ENCODE measurements at regions not wholly inside any gene's neighbourhood (a gene's known extent, or its start where the extent isn't known, plus 50 kb on each side); places are given as distances from the start of the nearest gene placed in this dataset.
"Not testable (repeated sequence)": the region's sequence is repeated elsewhere in the genome, so short reads cannot be mapped to it uniquely, and the experiment has no call there.

DNA sequence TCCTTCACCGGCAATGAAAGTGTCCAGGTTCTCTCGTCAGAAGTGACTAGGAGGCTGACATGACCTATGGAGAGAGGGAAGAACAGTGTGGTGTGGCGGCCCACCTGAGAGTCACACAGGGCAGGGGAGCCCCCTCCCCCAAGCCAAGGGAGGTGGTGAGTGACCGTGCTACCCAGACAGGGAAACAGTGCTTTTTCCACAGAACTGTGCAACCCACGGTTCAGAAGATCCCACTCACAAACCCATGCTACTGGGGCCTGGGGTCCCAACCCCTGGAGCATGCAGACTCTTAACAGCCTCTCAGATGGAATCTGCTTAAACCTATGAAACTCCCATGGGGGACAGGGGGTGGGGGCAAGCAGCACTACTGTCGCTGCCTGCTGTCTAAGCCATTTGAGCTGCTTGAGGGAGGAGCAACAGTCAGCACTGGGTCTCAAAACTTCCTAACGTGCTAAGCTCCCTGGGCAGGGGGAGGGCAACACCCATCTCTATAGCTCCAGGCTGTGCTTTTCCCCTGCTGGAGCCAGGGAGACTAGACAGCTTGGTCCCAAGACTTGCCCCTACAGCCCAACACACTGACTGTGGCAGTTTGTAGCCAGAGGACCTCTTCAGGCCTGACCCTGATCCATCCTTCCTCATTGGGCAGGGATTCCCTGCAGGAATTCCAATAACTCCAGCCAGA is 850.4 kb upstream of the AADAT start:
- no peak for DNase-seq

DNA sequence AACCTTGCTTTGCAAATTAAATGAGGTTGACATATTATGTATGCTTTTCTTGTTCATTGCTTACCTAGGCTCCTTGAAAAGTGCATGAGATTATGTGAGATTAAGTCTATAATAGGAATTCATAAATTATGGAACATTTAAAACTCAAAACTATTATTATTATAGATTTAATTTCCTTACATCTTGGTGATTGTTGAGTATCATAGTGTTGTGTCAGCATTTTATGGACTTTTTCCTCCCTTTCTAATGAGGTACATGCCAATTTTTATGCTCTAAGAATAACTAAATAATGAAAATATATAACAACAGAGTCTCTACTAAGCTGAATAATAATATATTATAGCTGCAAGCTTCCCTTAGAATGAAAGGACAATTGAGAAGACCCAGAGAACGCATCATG is 848.8 kb upstream of the AADAT start:
- no peak for DNase-seq

GRCh38 chr4:170931321-170931720 is 841.6 kb upstream of the AADAT start:
- DNase-seq, result no peak

DNA sequence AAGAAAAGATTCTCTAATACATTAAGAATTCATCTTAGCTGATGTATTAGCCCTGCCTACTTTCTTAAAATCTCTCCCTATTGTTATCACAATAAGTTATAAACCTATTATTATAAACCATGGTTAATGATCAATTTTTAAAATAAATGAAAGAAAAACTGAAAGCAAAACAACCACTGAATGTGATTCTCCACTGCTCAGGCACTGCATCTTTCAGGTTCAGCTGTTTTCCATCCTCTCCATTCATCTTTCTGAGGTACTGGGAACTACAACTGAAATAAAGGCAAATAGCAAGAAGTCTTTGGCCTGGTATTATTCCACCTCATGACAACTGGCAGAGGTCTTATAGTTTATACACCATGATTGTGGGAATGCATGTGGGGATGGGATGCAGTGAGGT is 798.9 kb upstream of the AADAT start:
- DNase-seq, result no peak

- DNase-seq, result no peak
These were observed 797.6 kb upstream of the AADAT start for GRCh38 chr4:170887396-170887795.

GRCh38 chr4:170884969-170885570 is 795.3 kb upstream of the AADAT start:
- DNase-seq, result no peak

GRCh38 chr4:170881646-170882045 is 791.9 kb upstream of the AADAT start:
- not testable (repeated sequence) for DNase-seq

GRCh38 chr4:170875868-170876267 is 786.1 kb upstream of the AADAT start:
- no peak for DNase-seq

DNA sequence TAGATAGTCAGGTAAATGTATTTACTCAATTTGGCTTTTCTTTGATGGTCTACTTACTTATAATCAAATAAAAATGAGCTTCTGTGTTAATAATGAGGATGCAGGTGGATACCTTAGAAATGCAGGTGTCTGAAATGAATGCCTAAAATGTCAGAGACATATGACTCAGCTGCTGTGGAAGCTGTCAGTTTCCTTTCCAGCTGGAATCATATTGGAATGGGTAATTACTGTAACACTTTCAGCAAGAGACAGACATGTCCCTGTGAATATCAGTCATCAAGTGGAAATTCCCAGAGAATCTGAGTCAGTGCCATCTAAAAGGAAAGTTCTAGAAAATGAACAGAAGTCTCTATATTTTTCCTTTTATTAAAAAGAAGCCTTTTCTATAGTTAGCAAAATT is 783.0 kb upstream of the AADAT start:
- DNase-seq, result peak; percentile 30

GRCh38 chr4:170868170-170868569 is 778.4 kb upstream of the AADAT start:
- DNase-seq, result peak; percentile 7

DNA sequence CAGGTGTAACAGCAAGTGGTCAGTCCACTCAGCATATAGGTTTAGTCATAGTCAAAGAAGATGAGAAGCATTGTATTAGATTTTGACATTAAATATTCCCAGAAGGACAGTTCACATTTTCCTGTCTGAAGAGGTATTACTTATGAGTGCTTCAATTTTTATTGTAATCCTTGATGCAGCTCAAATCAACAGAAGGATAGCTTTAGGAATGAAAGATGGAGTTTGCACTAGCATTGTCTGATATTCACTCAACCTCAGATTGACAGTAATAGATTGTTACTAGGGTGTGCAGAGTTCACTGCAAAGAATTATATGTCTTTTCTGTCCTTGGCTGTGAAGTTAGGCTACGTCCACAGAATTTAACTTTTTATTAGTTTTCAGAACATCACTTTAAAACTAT is 764.3 kb upstream of the AADAT start:
- no peak for DNase-seq

- peak; percentile 54 for DNase-seq
These were observed 763.8 kb upstream of the AADAT start for GRCh38 chr4:170853422-170854021.

- DNase-seq, result peak; percentile 5
These were observed 760.2 kb upstream of the AADAT start for GRCh38 chr4:170849969-170850368.

- DNase-seq, result no peak
These were observed 738.0 kb upstream of the AADAT start for GRCh38 chr4:170827562-170828274.

DNA sequence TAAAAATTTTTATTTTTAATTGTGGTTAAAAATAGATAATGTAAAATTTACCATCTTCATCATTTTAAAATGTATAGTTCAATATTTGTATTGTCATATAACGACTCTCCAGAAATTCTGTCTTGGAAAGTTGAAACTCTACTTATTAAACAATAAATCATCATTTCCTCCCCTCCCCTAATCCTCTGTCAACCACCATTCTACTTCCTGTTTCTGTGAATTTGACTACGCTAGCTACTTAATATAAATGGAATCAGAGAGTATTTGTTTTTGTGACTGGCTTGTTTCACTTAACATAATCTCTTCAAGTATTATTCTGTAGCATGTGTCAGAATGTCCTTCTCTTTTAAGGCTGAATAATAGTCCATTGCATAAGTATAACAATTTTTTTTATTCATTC is 729.0 kb upstream of the AADAT start:
- no peak for DNase-seq

DNA sequence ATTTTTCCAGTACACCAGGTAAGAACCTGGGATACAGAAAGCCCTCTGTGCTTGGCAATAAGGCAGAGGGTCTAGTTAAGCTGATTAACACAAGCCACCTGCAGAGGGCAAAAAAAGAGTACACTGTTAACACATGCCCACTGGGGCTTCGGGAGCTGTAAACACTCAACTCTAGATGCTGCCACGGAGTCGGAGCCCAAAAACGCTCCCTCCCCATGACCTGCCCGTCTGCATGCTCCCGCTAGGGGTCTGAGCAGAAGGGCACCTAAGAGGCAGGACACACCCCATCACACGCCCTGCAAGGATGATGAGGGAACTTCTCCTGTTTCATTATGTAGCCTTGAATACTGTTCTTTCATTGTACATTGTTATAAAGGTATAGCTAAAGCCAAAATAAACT is 715.6 kb upstream of the AADAT start:
- DNase-seq, result no peak

GRCh38 chr4:170804930-170805329 is 715.2 kb upstream of the AADAT start:
- no peak for DNase-seq

- no peak for DNase-seq
These were observed 713.7 kb upstream of the AADAT start for GRCh38 chr4:170803492-170803891.

- no peak for DNase-seq
These were observed 712.0 kb upstream of the AADAT start for GRCh38 chr4:170801771-170802170.

GRCh38 chr4:170794525-170794924 is 704.8 kb upstream of the AADAT start:
- DNase-seq, result no peak

DNA sequence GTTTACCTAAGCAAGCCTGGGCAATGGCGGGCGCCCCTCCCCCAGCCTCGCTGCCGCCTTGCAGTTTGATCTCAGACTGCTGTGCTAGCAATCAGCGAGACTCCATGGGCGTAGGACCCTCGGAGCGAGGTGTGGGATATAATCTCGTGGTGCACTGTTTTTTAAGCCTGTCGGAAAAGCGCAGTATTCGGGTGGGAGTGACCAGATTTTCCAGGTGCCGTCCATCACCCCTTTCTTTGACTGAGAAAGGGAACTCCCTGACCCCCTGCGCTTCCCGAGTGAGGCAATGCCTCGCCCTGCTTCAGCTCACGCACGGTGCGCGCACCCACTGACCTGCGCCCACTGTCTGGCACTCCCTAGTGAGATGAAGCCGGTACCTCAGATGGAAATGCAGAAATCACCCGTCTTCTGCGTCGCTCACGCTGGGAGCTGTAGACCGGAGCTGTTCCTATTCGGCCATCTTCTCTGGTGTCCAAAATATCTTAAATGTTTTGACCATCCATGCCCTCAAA is 698.8 kb upstream of the AADAT start:
- not testable (repeated sequence) for DNase-seq

- no peak for DNase-seq
These were observed 687.9 kb upstream of the AADAT start for GRCh38 chr4:170777663-170778062.

GRCh38 chr4:170776983-170777382 is 687.2 kb upstream of the AADAT start:
- no peak for DNase-seq

GRCh38 chr4:170775851-170776250 is 686.1 kb upstream of the AADAT start:
- DNase-seq, result no peak

Data from kidney glomerular epithelial cell (primary cell).